COLO829 (cell line): ENCODE measurements at regions not wholly inside any gene's neighbourhood (a gene's known extent, or its start where the extent isn't known, plus 50 kb on each side); places are given as distances from the start of the nearest gene placed in this dataset.

Source experiments
- DNase-seq: peaks from one replicate; pipeline ENCODE4 v3.0.0; 2012; ENCODE audit warnings: low spot score

- DNase-seq: no peak
These were observed 222.5 kb upstream of the PRPS1L1 start for GRCh38 chr7:18250133-18250532.

- DNase-seq: no peak
These were observed 230.1 kb upstream of the PRPS1L1 start for GRCh38 chr7:18257711-18258110.

GRCh38 chr7:18262058-18262457 lies 233.5 kb upstream of the HDAC9 start:
- no peak for DNase-seq

- DNase-seq: no peak
These were observed 229.8 kb upstream of the HDAC9 start for GRCh38 chr7:18265611-18266281.

- DNase-seq: no peak
These were observed 227.0 kb upstream of the HDAC9 start for GRCh38 chr7:18268571-18268970.

GRCh38 chr7:18276380-18276779 lies 219.2 kb upstream of the HDAC9 start:
- DNase-seq: no peak

GRCh38 chr7:18278316-18278715 lies 217.2 kb upstream of the HDAC9 start:
- no peak for DNase-seq

GRCh38 chr7:18283045-18283444 lies 212.5 kb upstream of the HDAC9 start:
- DNase-seq: no peak

GRCh38 chr7:18287482-18287881 lies 208.1 kb upstream of the HDAC9 start:
- no peak for DNase-seq

GRCh38 chr7:18288322-18289037 lies 207.1 kb upstream of the HDAC9 start:
- DNase-seq: no peak

GRCh38 chr7:18289788-18290187 lies 205.8 kb upstream of the HDAC9 start:
- DNase-seq: no peak

GRCh38 chr7:18290223-18290622 lies 205.3 kb upstream of the HDAC9 start:
- no peak for DNase-seq

- no peak for DNase-seq
These were observed 204.7 kb upstream of the HDAC9 start for GRCh38 chr7:18290865-18291264.

- no peak for DNase-seq
These were observed 203.0 kb upstream of the HDAC9 start for GRCh38 chr7:18292584-18292983.

GRCh38 chr7:18293759-18294158 lies 201.8 kb upstream of the HDAC9 start:
- DNase-seq: no peak

GRCh38 chr7:18294411-18294810 lies 201.1 kb upstream of the HDAC9 start:
- no peak for DNase-seq

GRCh38 chr7:18295781-18296423 lies 199.6 kb upstream of the HDAC9 start:
- DNase-seq: no peak

GRCh38 chr7:18302097-18302496 lies 193.5 kb upstream of the HDAC9 start:
- no peak for DNase-seq

GRCh38 chr7:18305866-18306265 lies 189.7 kb upstream of the HDAC9 start:
- no peak for DNase-seq

- no peak for DNase-seq
These were observed 188.9 kb upstream of the HDAC9 start for GRCh38 chr7:18306696-18307095.

- DNase-seq: no peak
These were observed 186.6 kb upstream of the HDAC9 start for GRCh38 chr7:18308938-18309337.

- no peak for DNase-seq
These were observed 183.1 kb upstream of the HDAC9 start for GRCh38 chr7:18312482-18312881.

GRCh38 chr7:18313965-18314364 lies 181.6 kb upstream of the HDAC9 start:
- DNase-seq: no peak
